Ovary (tissue), 3 donors: ENCODE measurements at regions not wholly inside any gene's neighbourhood (a gene's known extent, or its start where the extent isn't known, plus 50 kb on each side); places are given as distances from the start of the nearest gene placed in this dataset.

Experiments used
- POLR2A ChIP-seq: fragments of 450-650 bp; IDR thresholded peaks from one replicate; pipeline ENCODE4 v1.6.1; 2017; ENCODE audit warnings: antibody characterized with exemption, mild to moderate bottlenecking, moderate library complexity
- TF ChIP-seq, protein P1 (sequence below), 3 donors: fragments of 450-650 bp in 2 of 3; fragments of 200-600 bp in 1 of 3; IDR thresholded peaks; one replicate each; pipeline versions ENCODE4 v1.5.1 to v1.8.0; 2016 to 2022; ENCODE audit warnings: antibody characterized with exemption in 3 of 3, mild to moderate bottlenecking in 1 of 3
- donor health status: DM: no; HTN: no; CAD: no.

DNA sequence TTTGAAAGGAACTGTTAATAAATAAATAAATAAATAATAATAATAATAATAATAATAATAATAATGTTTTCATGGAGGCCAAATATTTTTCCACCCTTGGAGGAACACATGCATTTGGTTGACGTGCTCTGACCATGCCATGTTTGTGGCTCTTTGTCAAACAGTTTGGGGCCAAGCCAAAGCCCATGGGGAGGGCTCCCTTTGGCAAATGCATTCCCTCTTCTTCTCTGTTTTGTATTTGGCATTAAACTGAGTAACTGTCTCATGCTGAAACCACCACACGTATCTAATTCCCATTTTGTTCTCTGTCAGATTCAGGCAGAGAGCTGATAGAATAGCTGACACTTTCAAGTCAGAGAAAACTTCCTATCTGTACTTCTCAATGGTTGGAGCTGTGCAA is 68.6 kb upstream of the PAX6 start:
- no peak for TF ChIP-seq POLR2A
- TF ChIP-seq, protein P1, sequence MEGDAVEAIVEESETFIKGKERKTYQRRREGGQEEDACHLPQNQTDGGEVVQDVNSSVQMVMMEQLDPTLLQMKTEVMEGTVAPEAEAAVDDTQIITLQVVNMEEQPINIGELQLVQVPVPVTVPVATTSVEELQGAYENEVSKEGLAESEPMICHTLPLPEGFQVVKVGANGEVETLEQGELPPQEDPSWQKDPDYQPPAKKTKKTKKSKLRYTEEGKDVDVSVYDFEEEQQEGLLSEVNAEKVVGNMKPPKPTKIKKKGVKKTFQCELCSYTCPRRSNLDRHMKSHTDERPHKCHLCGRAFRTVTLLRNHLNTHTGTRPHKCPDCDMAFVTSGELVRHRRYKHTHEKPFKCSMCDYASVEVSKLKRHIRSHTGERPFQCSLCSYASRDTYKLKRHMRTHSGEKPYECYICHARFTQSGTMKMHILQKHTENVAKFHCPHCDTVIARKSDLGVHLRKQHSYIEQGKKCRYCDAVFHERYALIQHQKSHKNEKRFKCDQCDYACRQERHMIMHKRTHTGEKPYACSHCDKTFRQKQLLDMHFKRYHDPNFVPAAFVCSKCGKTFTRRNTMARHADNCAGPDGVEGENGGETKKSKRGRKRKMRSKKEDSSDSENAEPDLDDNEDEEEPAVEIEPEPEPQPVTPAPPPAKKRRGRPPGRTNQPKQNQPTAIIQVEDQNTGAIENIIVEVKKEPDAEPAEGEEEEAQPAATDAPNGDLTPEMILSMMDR (IDR thresholded peaks at IDR 0.05): no peak
